Osteocyte (in vitro differentiated cells): ENCODE measurements at regions not wholly inside any gene's neighbourhood (a gene's known extent, or its start where the extent isn't known, plus 50 kb on each side); places are given as distances from the start of the nearest gene placed in this dataset.

ENCODE experiments used
- DNase-seq: peaks from one replicate; pipeline ENCODE4 v3.0.0; 2021; ENCODE audit warnings: mixed read lengths; ENCODE audit not compliant: unreplicated experiment; ENCODE audit errors: extremely low spot score
- H3K27ac Mint-ChIP-seq: one replicate; pipeline ENCODE4 v1.8.0; 2021; ENCODE audit warnings: mild to moderate bottlenecking, mixed read lengths; ENCODE audit not compliant: unreplicated experiment
- H3K27me3 Mint-ChIP-seq: one replicate; pipeline ENCODE4 v1.8.0; 2021; ENCODE audit warnings: mixed read lengths; ENCODE audit not compliant: unreplicated experiment
- H3K36me3 Mint-ChIP-seq: one replicate; pipeline ENCODE4 v1.8.0; 2021; ENCODE audit warnings: mixed read lengths; ENCODE audit not compliant: unreplicated experiment
- H3K4me1 Mint-ChIP-seq: one replicate; pipeline ENCODE4 v1.8.0; 2021; ENCODE audit warnings: mixed read lengths; ENCODE audit not compliant: unreplicated experiment
- H3K4me3 Mint-ChIP-seq: one replicate; pipeline ENCODE4 v1.8.0; 2021; ENCODE audit warnings: mild to moderate bottlenecking, moderate library complexity, mixed read lengths; ENCODE audit not compliant: unreplicated experiment
- H3K9me3 Mint-ChIP-seq: one replicate; pipeline ENCODE4 v1.8.0; 2021; ENCODE audit warnings: mixed read lengths; ENCODE audit not compliant: unreplicated experiment
- TF ChIP-seq, protein P1 (sequence below): fragments of 200-600 bp; sonication (generic); IDR thresholded peaks from 2 replicates; pipeline ENCODE4 v1.5.0; 2021; ENCODE audit warnings: antibody characterized with exemption, mild to moderate bottlenecking, moderate library complexity

DNA sequence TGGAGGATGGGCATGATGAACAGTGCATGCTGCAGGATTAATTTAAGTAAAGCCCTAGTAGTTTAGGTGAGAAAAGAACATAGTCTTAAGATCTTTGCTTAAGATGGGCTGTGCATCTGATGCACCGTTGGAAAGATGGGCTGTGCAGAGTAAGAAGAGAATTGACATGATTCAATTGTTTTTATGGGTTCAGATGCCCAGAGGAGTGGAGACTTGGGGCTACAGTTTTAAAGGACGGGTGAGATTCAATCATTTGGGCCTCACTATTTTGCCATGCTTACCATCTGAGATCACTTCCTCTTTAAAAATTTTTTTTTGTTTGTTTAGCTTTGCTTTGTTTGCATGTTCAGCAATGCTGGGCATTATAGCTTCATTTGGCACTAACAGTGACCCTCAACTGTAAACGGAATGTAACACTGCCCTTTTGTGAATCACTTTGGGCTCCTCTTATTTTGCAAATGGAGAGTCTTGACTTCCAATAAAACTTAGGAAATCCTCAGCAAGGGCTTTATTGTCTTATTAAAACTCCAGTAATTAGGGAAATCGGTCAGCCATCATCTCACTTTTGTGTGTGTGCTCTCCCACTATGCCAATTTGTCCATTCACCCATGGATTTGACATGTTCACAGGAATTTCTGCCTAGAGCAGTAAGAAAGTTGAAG, 216.1 kb upstream of the TLL1 start:
- DNase-seq, result no peak
- Mint-ChIP-seq H3K4me1 (peaks cover 7% of the 10 kb centered on the region), H3K27ac (no peak overlapping the region)

DNA sequence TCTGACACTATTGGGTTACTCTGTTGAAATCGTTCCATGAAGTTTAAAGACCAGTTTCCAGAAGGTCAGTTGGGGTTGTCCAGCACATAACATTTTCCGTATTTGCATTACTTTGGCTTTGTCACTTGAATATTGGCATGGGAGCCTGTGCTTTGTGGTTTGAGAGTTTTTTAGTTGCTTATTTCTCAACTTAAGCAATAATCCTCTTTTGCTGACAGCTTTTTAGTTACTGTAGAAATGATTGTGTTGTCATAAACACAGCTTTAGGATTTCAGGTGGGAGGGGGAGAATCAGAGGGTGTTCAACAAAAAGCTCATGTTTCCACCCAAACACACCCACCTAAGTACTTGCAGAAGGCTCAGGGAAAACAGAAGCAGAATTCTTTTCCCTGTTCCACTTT, 210.7 kb upstream of the TLL1 start:
- H3K27me3 Mint-ChIP-seq, result no peaks in the 10 kb centered on the region
- TF ChIP-seq, protein P1, sequence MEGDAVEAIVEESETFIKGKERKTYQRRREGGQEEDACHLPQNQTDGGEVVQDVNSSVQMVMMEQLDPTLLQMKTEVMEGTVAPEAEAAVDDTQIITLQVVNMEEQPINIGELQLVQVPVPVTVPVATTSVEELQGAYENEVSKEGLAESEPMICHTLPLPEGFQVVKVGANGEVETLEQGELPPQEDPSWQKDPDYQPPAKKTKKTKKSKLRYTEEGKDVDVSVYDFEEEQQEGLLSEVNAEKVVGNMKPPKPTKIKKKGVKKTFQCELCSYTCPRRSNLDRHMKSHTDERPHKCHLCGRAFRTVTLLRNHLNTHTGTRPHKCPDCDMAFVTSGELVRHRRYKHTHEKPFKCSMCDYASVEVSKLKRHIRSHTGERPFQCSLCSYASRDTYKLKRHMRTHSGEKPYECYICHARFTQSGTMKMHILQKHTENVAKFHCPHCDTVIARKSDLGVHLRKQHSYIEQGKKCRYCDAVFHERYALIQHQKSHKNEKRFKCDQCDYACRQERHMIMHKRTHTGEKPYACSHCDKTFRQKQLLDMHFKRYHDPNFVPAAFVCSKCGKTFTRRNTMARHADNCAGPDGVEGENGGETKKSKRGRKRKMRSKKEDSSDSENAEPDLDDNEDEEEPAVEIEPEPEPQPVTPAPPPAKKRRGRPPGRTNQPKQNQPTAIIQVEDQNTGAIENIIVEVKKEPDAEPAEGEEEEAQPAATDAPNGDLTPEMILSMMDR, result no peak
- peaks cover 8% of the 10 kb centered on the region for H3K4me1 Mint-ChIP-seq
- H3K36me3 Mint-ChIP-seq, result no peaks in the 10 kb centered on the region
- DNase-seq, result no peak
- no peaks in the 10 kb centered on the region for H3K9me3 Mint-ChIP-seq
- H3K4me3 Mint-ChIP-seq, result no peak overlapping the region
- no peak overlapping the region for H3K27ac Mint-ChIP-seq

More for the DNA sequence above, 216.1 kb upstream of the TLL1 start:
- Mint-ChIP-seq H3K9me3 (peaks cover 5% of the 10 kb centered on the region), H3K27me3 (no peaks in the 10 kb centered on the region), H3K4me3 (no peak overlapping the region), H3K36me3 (no peaks in the 10 kb centered on the region)
- TF ChIP-seq, protein P1, result no peak

DNA sequence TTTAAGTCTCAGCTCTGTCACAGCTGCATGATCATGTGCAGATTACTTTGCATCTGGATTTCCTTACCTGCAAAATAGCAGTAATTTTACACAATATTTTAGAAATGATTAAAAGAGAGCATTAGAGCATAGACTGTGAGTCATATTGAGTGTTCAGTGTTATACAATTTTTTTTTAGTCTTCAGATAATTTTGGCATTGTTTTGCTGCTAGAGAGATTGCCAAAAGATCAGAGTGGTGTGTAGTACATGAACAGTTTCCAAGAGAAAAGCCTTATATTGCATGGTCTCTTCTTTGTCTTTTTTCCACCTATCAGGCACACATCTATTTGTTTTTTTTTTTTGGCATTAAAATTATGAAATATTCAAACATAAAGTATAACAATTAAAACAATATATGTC, 209.6 kb upstream of the TLL1 start:
- TF ChIP-seq, protein P1, result no peak
- H3K36me3 Mint-ChIP-seq, result no peaks in the 10 kb centered on the region
- H3K4me1 Mint-ChIP-seq, result peaks cover 12% of the 10 kb centered on the region
- H3K4me3 Mint-ChIP-seq, result no peak overlapping the region
- no peak overlapping the region for H3K27ac Mint-ChIP-seq
- DNase-seq, result no peak
- no peaks in the 10 kb centered on the region for H3K9me3 Mint-ChIP-seq
- H3K27me3 Mint-ChIP-seq, result no peaks in the 10 kb centered on the region

DNA sequence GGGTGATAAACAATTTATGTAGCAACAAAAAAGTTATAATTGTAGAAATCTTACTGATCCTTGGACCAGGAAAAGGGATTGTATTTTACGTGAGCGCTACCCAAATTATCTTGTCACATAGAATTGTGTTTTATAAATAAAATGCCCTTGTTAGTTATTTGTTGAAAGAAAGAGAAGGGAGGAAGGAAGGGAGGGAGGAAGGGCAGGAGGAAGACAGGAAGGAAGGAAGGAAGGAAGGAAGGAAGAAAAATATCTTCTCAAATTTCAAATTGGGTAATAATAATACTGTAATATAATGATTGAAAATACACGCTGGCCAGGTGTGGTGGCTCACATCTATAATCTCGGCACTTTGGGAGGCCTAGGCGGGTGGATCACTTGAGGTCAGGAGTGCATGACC, 206.2 kb upstream of the TLL1 start:
- no peak for DNase-seq
- H3K36me3 Mint-ChIP-seq, result no peaks in the 10 kb centered on the region
- no peak overlapping the region for H3K4me3 Mint-ChIP-seq
- peaks cover 16% of the 10 kb centered on the region for H3K4me1 Mint-ChIP-seq
- H3K27me3 Mint-ChIP-seq, result no peaks in the 10 kb centered on the region
- TF ChIP-seq, protein P1, result no peak
- no peak overlapping the region for H3K27ac Mint-ChIP-seq
- H3K9me3 Mint-ChIP-seq, result no peaks in the 10 kb centered on the region

DNA sequence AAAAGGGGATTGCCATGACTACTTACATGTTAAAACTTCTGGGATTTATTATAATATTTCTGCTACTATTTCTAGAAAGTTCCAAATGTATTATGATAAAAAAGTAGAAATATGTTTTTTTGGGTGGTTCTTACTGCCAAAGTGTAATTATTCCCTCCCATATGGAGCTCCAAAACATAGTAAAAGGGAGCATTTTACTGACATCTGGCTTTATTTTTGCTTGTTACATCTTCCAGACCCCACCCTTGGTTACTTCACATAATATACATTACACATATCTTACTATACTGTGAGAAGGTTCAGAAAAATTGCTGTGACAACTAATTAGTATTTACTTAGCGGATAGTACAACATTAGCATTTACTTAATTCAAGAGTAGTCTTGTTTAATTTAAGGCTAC, 205.1 kb upstream of the TLL1 start:
- Mint-ChIP-seq H3K36me3 (no peaks in the 10 kb centered on the region), H3K27me3 (no peaks in the 10 kb centered on the region), H3K4me1 (peaks cover 8% of the 10 kb centered on the region), H3K4me3 (no peak overlapping the region), H3K27ac (no peak overlapping the region), H3K9me3 (no peaks in the 10 kb centered on the region)
- DNase-seq, result no peak
- TF ChIP-seq, protein P1, result no peak
